HFFc6 (cell line): ENCODE measurements at regions not wholly inside any gene's neighbourhood (a gene's known extent, or its start where the extent isn't known, plus 50 kb on each side); places are given as distances from the start of the nearest gene placed in this dataset.

Experiments
- DNase-seq: peaks from one replicate; pipeline ENCODE4 v3.0.0-alpha.2; 2018
- H3K27ac Mint-ChIP-seq: 2 replicates; pipeline ENCODE4 v1.8.0; 2020; ENCODE audit warnings: mild to moderate bottlenecking, mixed read lengths
- H3K27me3 Mint-ChIP-seq: 2 replicates; pipeline ENCODE4 v1.8.0; 2021; ENCODE audit warnings: mild to moderate bottlenecking, moderate library complexity, mixed read lengths; ENCODE audit not compliant: insufficient read depth
- H3K36me3 Mint-ChIP-seq: 2 replicates; pipeline ENCODE4 v1.8.0; 2021; ENCODE audit warnings: low read depth, mixed read lengths
- H3K4me1 Mint-ChIP-seq: 2 replicates; pipeline ENCODE4 v1.8.0; 2020; ENCODE audit warnings: low read depth, mixed read lengths
- H3K4me3 Mint-ChIP-seq: 2 replicates; pipeline ENCODE4 v1.8.0; 2020; ENCODE audit warnings: mild to moderate bottlenecking, moderate library complexity, mixed read lengths
- H3K9me3 Mint-ChIP-seq: 2 replicates; pipeline ENCODE4 v1.8.0; 2020; ENCODE audit warnings: mild to moderate bottlenecking, mixed read lengths
- TF ChIP-seq, protein P1 (sequence below): fragments of 200-600 bp; sonication (generic); IDR thresholded peaks from 2 replicates; pipeline ENCODE4 v1.5.0; 2021; ENCODE audit warnings: antibody characterized with exemption, mild to moderate bottlenecking

GRCh38 chr3:3666664-3667063 lies 132.6 kb upstream of the LRRN1 start:
- H3K4me1 Mint-ChIP-seq = peaks cover 5% of the 10 kb centered on the region; the same call in 1 of the 2 replicates
- H3K36me3 Mint-ChIP-seq = no peaks in the 10 kb centered on the region
- TF ChIP-seq, protein P1, sequence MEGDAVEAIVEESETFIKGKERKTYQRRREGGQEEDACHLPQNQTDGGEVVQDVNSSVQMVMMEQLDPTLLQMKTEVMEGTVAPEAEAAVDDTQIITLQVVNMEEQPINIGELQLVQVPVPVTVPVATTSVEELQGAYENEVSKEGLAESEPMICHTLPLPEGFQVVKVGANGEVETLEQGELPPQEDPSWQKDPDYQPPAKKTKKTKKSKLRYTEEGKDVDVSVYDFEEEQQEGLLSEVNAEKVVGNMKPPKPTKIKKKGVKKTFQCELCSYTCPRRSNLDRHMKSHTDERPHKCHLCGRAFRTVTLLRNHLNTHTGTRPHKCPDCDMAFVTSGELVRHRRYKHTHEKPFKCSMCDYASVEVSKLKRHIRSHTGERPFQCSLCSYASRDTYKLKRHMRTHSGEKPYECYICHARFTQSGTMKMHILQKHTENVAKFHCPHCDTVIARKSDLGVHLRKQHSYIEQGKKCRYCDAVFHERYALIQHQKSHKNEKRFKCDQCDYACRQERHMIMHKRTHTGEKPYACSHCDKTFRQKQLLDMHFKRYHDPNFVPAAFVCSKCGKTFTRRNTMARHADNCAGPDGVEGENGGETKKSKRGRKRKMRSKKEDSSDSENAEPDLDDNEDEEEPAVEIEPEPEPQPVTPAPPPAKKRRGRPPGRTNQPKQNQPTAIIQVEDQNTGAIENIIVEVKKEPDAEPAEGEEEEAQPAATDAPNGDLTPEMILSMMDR = no peak
- H3K9me3 Mint-ChIP-seq = peaks cover 56% of the 10 kb centered on the region
- H3K4me3 Mint-ChIP-seq = no peak overlapping the region
- DNase-seq = no peak
- no peaks in the 10 kb centered on the region for H3K27me3 Mint-ChIP-seq
- no peak overlapping the region for H3K27ac Mint-ChIP-seq

DNA sequence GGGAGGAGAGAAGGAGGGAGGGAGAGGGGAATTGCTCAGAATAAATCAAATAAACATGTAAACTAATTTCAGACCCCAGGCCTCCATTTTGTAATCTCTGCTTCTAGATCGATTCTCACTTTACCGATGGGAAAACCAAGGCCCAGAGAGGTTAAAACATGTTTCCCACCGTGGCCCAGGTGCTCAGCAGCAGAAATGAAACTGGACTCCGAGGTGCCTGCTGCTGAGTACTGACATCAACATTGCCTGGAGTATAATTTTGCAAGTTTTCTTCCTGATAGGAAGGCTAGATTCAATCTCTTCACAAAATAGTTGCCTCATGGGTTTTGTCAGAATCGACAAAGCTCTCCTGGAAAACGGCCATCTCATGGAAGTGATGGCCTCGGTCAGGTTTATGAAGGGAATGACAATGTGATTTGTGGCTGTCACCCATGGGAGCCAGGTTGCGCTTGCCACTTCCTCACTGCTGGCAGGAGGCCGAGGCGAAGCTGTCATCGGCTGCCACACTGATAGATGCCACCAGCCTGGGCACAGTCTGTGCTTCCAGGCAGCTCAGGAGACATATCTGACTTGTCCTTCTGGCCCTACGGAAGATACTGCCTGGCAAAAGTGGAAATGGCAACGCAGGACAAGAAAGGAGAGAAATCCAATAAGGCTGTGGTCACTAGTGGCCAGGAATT lies 133.1 kb upstream of the LRRN1 start:
- H3K4me3 Mint-ChIP-seq = no peak overlapping the region
- H3K27ac Mint-ChIP-seq = no peak overlapping the region
- no peaks in the 10 kb centered on the region for H3K27me3 Mint-ChIP-seq
- TF ChIP-seq, protein P1 = no peak
- peaks cover 59% of the 10 kb centered on the region for H3K9me3 Mint-ChIP-seq
- no peak for DNase-seq
- H3K36me3 Mint-ChIP-seq = no peaks in the 10 kb centered on the region
- peaks cover 5% of the 10 kb centered on the region; the same call in 1 of the 2 replicates for H3K4me1 Mint-ChIP-seq

DNA sequence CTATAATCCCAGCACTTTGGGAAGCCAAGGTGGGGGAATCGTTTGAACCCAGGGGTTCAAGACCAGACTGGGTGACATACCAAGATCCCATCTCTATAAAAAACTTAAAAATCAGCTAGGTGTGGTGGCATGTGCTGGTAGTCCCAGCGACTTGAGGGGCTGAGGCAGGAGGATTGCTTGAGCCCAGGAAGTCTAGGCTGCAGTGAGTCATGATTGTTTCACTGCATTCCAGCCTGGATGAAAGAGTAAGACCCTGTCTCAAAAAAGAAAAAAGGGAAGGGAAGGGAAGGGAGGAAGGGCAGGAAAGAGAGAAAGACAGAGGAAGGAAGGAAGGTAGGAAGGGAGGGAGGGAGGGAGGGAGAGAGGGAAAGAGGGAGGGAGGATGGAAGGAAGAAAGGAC lies 133.7 kb upstream of the LRRN1 start:
- no peak for DNase-seq
- Mint-ChIP-seq H3K27me3 (no peaks in the 10 kb centered on the region; the same call in 1 of the 2 replicates), H3K36me3 (no peaks in the 10 kb centered on the region), H3K4me3 (no peak overlapping the region), H3K4me1 (peaks cover 5% of the 10 kb centered on the region; the same call in 1 of the 2 replicates), H3K27ac (no peak overlapping the region), H3K9me3 (peaks cover 58% of the 10 kb centered on the region)
- TF ChIP-seq, protein P1 = no peak

GRCh38 chr3:3664935-3665334 lies 134.3 kb upstream of the LRRN1 start:
- TF ChIP-seq, protein P1 = no peak
- Mint-ChIP-seq H3K4me3 (no peak overlapping the region; the same call in 1 of the 2 replicates), H3K27me3 (no peaks in the 10 kb centered on the region; the same call in 1 of the 2 replicates), H3K27ac (no peak overlapping the region), H3K4me1 (peaks cover 5% of the 10 kb centered on the region; the same call in 1 of the 2 replicates), H3K9me3 (peaks cover 57% of the 10 kb centered on the region), H3K36me3 (no peaks in the 10 kb centered on the region)
- no peak for DNase-seq

GRCh38 chr3:3662610-3663009 lies 136.6 kb upstream of the LRRN1 start:
- Mint-ChIP-seq H3K4me3 (no peak overlapping the region), H3K27me3 (no peaks in the 10 kb centered on the region; the same call in 1 of the 2 replicates), H3K4me1 (peaks cover 5% of the 10 kb centered on the region; the same call in 1 of the 2 replicates), H3K36me3 (no peaks in the 10 kb centered on the region), H3K27ac (no peak overlapping the region), H3K9me3 (peaks cover 47% of the 10 kb centered on the region)
- no peak for DNase-seq
- TF ChIP-seq, protein P1 = no peak
